ENCODE measurements at regions not wholly inside any gene's neighbourhood (a gene's known extent, or its start where the extent isn't known, plus 50 kb on each side); places are given as distances from the start of the nearest gene placed in this dataset.

DNA sequence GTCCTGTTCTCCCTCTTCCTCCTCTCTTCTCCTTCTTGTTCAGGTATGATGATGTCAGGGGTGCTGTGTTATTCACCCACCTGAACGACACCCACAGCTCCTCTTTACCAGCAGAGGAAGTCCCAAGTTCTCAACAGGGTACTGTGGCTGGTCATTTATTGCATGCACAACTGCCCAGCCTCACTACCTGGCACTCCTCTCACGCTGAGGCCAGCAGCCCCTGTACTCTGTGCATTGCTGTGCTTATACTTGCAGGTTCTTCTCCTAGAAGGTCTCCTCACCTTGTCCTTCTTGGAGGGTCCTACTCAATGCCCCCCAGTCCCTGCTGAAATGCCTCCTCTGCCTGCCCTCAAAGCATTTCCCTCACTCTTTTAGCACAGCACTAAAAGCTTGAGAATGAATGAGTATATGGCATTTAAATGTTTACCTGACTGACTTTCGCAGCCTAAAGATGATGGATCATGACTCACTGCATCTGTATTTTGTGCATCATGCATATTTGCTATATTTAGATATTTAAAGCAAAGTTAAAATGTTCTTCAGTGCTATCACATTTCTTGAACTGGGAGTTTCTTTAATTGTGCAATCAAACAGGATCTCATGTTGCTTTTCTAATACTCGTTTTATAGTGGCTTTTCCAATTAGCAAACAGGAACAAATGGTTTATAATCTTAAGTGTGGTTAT lies 1069.3 kb downstream of the NLGN4Y start:
- no peaks in the 10 kb centered on the region for H3K36me3 ChIP-seq
- 77% methylated on average over 3 to 4 of the region's 4 CpGs for WGBS, 2 donors
- no peaks in the 10 kb centered on the region for H3K27me3 ChIP-seq
- no peaks in the 10 kb centered on the region for H3K4me1 ChIP-seq
- DNase-seq = no peak
- intact Hi-C loops (cut with DNase I) = no loop called here
- H3K9me3 ChIP-seq = no peaks in the 10 kb centered on the region
- H3K27ac ChIP-seq = no peak overlapping the region
- no peak overlapping the region for H3K4me3 ChIP-seq
- no peak for ATAC-seq
- TF ChIP-seq, protein P1, sequence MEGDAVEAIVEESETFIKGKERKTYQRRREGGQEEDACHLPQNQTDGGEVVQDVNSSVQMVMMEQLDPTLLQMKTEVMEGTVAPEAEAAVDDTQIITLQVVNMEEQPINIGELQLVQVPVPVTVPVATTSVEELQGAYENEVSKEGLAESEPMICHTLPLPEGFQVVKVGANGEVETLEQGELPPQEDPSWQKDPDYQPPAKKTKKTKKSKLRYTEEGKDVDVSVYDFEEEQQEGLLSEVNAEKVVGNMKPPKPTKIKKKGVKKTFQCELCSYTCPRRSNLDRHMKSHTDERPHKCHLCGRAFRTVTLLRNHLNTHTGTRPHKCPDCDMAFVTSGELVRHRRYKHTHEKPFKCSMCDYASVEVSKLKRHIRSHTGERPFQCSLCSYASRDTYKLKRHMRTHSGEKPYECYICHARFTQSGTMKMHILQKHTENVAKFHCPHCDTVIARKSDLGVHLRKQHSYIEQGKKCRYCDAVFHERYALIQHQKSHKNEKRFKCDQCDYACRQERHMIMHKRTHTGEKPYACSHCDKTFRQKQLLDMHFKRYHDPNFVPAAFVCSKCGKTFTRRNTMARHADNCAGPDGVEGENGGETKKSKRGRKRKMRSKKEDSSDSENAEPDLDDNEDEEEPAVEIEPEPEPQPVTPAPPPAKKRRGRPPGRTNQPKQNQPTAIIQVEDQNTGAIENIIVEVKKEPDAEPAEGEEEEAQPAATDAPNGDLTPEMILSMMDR (IDR thresholded peaks at IDR 0.05) = no peak

DNA sequence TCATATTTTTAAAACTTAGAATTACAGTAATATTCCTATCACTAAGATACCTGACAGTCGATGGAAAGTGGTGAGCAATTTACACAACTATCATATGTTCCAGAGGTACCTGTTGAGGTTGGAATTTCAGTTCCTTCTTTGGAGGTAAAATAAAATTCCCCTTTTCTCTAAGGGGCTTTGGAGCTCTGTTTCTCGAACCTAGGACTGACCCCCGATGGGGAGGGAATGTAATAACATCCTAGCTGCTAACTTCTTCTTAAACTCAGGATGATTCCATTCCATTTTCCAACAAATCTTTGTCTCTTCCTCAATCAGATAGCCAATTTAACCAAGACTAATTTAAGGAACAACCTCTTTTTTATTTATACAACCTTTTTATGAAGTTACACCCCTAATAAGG lies 1069.8 kb downstream of the NLGN4Y start:
- no peaks in the 10 kb centered on the region for H3K4me1 ChIP-seq
- TF ChIP-seq, protein P1 (IDR thresholded peaks at IDR 0.05) = no peak
- WGBS, 2 donors = 57 to 58% methylated on average over 3 of the region's 3 CpGs
- H3K9me3 ChIP-seq = no peaks in the 10 kb centered on the region
- no peak for ATAC-seq
- H3K27ac ChIP-seq = no peak overlapping the region
- H3K27me3 ChIP-seq = no peaks in the 10 kb centered on the region
- no peaks in the 10 kb centered on the region for H3K36me3 ChIP-seq
- DNase-seq = no peak
- no peak overlapping the region for H3K4me3 ChIP-seq
- intact Hi-C loops (cut with DNase I) = no loop called here

DNA sequence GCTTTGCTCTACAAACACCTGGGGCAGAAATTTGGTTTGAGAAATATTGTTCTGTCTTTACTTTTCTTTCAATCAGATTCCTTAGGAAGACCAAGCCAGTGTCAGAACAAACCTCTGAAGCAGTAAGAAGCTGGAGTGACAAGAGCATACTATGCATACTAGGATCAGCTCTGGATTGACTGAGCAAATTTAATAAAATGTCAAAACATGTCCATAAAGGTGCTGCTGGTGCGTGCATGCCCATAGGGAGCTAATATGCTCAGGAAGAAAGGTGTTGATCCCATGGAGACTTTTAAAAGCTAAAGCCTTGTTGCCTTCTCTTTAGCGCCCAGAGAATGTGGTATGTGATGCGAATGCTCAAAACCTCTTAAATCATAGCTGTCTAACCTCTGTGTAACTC lies 1076.2 kb downstream of the NLGN4Y start:
- intact Hi-C loops (cut with DNase I) = no loop called here
- Histone ChIP-seq H3K27me3 (no peaks in the 10 kb centered on the region), H3K27ac (no peak overlapping the region), H3K4me1 (no peaks in the 10 kb centered on the region), H3K4me3 (no peak overlapping the region), H3K9me3 (no peaks in the 10 kb centered on the region), H3K36me3 (no peaks in the 10 kb centered on the region)
- no peak for DNase-seq
- ATAC-seq = no peak
- 93 to 96% methylated on average over 3 of the region's 3 CpGs for WGBS, 2 donors
- TF ChIP-seq, protein P1 (IDR thresholded peaks at IDR 0.05) = no peak

DNA sequence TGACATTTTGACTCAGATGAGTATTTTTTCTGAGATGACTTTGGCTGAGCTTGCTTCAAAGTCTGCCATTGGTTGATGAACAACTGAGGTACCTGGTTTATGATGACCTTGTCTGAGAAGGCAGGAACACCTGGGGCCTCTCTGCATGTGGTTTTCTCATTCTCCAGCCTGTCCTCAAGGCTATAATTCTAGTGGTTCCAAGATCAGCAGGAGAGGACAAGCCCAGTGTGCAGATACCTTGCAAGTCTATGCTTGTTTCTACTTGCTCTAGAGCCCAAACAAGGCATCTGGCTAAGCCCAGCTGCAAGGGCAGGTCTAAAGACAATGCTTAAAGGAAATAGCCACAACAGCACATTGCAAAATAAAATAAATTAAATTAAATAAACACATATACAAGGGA lies 1100.0 kb downstream of the NLGN4Y start:
- no peak for ATAC-seq
- H3K27ac ChIP-seq = no peak overlapping the region

More for the DNA sequence above, 1100.0 kb downstream of the NLGN4Y start:
- DNase-seq = no peak
- intact Hi-C loops (cut with DNase I) = no loop called here
- Histone ChIP-seq H3K27me3 (no peaks in the 10 kb centered on the region), H3K36me3 (no peaks in the 10 kb centered on the region), H3K9me3 (peaks cover 0 to 8% (median 0%) of the 10 kb centered on the region in 11 donors), H3K4me1 (no peaks in the 10 kb centered on the region), H3K4me3 (no peak overlapping the region)
- TF ChIP-seq, protein P1 (IDR thresholded peaks at IDR 0.05) = no peak

All from heart right ventricle (tissue), 16 donors.